ENCODE measurements at regions not wholly inside any gene's neighbourhood (a gene's known extent, or its start where the extent isn't known, plus 50 kb on each side); places are given as distances from the start of the nearest gene placed in this dataset.

GRCh38 chr15:79492065-79492464 lies 59.9 kb downstream of the MINAR1 start:
- peak in 1 of 3 experiments; percentile 35 for DNase-seq

- DNase-seq: no peak
Observed at GRCh38 chr15:79494384-79494909, 62.3 kb downstream of the MINAR1 start.

- DNase-seq: no peak
Observed at GRCh38 chr15:79494963-79495755, 63.0 kb downstream of the MINAR1 start.

GRCh38 chr15:79495775-79496174 lies 63.6 kb downstream of the MINAR1 start:
- DNase-seq: no peak

GRCh38 chr15:79496838-79497237 lies 64.7 kb downstream of the MINAR1 start:
- DNase-seq: no peak

GRCh38 chr15:79501086-79501485 lies 69.0 kb downstream of the MINAR1 start:
- DNase-seq: no peak

- no peak for DNase-seq
Observed at GRCh38 chr15:79505956-79506355, 73.8 kb downstream of the MINAR1 start.

- DNase-seq: peak in 1 of 3 experiments; percentile 24
Observed at GRCh38 chr15:79512844-79513243, 80.7 kb downstream of the MINAR1 start.

- no peak for DNase-seq
Observed at GRCh38 chr15:79513417-79513816, 81.3 kb downstream of the MINAR1 start.

GRCh38 chr15:79513940-79514339 lies 81.8 kb downstream of the MINAR1 start:
- DNase-seq: no peak

GRCh38 chr15:79515300-79516027 lies 83.3 kb downstream of the MINAR1 start:
- no peak for DNase-seq

GRCh38 chr15:79516155-79516554 lies 84.0 kb downstream of the MINAR1 start:
- DNase-seq: no peak

- no peak for DNase-seq
Observed at GRCh38 chr15:79516646-79517045, 84.5 kb downstream of the MINAR1 start.

GRCh38 chr15:79519628-79520027 lies 87.5 kb downstream of the MINAR1 start:
- DNase-seq: peak in 2 of 3 experiments; percentile 4 to 56

- DNase-seq: no peak
Observed at GRCh38 chr15:79520654-79521053, 88.5 kb downstream of the MINAR1 start.

- no peak for DNase-seq
Observed at GRCh38 chr15:79522656-79523055, 90.5 kb downstream of the MINAR1 start.

GRCh38 chr15:79523266-79523665 lies 91.1 kb downstream of the MINAR1 start:
- peak in 1 of 3 experiments; percentile 7 for DNase-seq

GRCh38 chr15:79524531-79524930 lies 92.4 kb downstream of the MINAR1 start:
- DNase-seq: no peak

- DNase-seq: no peak
Observed at GRCh38 chr15:79526376-79526775, 94.2 kb downstream of the MINAR1 start.

GRCh38 chr15:79527821-79528220 lies 95.7 kb downstream of the MINAR1 start:
- no peak for DNase-seq

- DNase-seq: no peak
Observed at GRCh38 chr15:79529157-79529785, 97.1 kb downstream of the MINAR1 start.

- DNase-seq: no peak
Observed at GRCh38 chr15:79535536-79535935, 103.4 kb downstream of the MINAR1 start.

GRCh38 chr15:79538527-79538926 lies 106.4 kb downstream of the MINAR1 start:
- no peak for DNase-seq

All from NCI-H1417 (cell line).